GM18498 (cell line): ENCODE measurements at regions not wholly inside any gene's neighbourhood (a gene's known extent, or its start where the extent isn't known, plus 50 kb on each side); places are given as distances from the start of the nearest gene placed in this dataset.
A peak's percentile ranks its signal among the peaks of the same experiment; 100 is the strongest.
"Not testable (repeated sequence)": the region's sequence is repeated elsewhere in the genome, so short reads cannot be mapped to it uniquely, and the experiment has no call there.

ENCODE experiments used
- ATAC-seq: cut with Tn5 transposase; IDR thresholded peaks from one replicate; pipeline ENCODE4 v1.9.1; 2021; ENCODE audit warnings: mild to moderate bottlenecking, moderate library complexity; ENCODE audit not compliant: unreplicated experiment

DNA sequence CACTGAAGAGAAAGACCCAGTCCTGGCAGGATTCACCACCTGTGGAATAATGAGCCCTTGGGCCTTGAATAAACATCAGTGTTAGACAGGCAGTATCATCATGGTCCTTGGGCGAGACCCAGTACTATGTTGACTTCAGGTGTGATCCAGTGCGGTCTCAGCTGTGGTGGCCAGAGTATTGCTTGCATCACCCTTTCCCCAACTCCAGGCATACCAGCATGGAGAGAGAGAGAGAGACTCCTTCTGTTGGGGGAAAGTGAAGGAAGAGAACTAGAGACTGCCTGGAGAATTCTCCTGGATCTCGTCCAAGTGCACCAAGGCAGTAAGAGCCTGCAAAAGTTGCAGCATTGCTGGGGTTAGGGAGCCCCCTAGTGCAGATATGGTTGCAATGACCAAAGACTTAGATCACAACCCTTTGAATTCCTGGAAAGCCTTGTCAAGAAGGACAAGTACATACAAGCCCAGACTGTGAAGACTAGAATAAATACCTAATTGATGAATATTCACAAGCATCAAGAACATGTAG lies 61.1 kb upstream of the VAMP7 start:
- ATAC-seq = no peak

DNA sequence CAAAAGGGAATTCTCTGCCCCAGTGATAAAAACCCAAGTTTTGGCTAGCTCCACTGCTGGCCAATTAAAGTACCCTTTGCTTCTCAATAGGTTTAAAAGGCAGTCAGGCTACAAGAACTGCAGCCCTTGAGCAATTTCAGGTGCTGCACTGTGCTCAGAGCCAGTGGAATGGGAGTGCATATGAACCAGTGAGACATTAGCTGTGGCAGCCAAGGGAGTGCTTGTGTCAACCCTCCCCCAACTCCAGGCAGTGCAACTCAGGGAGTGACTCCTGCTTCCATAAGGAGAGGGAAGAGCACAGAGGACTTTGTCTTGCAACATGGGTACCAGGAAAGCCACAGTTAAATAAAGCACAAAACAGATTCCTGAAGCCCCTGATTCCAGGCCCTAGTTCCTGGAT lies 61.6 kb upstream of the VAMP7 start:
- ATAC-seq = no peak

DNA sequence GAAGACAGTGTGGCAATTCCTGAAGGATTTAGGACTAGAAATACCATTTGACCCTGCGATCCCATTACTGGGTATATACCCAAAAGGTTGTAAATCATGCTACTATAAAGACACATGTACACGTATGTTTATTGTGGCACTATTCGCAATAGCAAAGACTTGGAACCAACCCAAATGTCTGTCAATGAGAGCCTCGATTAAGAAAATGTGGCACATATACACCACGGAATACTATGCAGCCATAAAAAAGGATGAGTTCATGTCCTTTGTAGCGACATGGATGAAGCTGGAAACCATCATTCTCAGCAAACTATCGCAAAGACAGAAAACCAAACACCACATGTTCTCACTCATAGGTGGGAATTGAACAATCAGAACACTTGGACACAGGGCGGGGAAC lies 66.8 kb upstream of the VAMP7 start:
- not testable (repeated sequence) for ATAC-seq

DNA sequence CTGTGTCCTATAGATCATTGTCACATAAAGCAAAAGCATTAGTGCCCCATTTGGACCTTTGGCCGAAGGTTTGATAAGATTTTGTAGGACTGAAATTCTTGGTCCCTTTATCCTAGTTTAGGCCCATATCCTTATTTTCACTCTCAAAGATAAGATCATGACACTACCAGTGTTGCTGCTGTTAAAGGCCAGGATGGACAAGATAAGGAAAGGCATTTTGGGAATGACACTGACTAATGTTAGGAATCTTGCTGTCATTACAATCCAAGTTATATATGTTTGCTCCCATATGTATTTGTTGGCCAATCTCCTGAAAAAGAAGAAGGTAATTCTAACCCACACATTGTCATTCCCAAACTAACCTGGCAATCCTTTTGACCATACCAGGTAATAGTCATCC lies 101.3 kb upstream of the VAMP7 start:
- ATAC-seq = no peak

DNA sequence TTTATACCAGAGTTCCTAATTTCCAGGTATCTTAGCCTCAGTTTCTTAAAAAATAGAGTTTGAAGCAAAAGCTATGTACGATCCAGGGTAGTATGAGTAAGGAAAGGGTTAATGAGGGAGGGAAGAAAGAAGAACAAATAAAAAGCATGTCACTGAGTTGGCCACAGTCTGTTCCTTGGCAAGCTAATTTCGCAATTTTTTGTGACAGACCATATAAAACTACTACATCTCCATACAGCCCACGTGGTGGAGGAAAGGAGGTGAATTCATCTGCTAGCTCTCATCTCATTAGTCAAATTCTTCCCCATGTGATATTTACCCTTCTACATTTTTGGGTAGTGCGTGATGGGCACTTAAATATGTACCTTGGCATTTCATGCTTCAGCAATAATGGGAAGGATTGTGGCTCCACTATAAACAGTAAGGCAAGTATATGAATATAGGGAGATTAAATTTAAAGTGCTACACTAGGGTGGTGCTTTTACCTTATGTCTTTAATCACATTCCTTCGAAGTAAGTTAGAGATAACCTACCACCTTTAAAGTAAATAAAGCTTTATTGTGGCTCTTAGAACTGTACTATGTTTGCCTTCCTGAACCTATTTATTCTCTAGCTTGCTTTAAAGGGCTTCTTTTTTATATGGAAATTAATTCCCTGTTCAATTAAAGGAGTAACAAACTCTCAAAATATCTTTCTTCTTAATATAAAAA lies 102.1 kb upstream of the VAMP7 start:
- no peak for ATAC-seq

DNA sequence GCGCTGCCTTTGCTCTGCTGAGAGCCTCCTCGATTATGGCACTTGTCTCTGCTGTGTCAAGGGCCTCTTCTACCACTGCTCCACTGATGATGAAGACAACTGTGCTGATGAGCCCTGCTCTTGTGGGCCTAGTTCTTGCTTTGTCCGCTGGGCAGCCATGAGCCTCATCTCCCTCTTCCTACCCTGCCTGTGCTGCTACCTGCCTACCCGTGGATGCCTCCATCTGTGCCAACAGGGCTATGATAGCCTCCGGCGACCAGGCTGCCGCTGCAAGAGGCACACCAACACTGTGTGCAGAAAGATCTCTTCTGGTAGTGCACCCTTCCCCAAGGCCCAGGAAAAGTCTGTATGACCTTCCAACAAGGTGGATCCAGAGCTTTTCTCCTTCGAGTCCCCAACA lies 106.8 kb upstream of the VAMP7 start:
- ATAC-seq = no peak

DNA sequence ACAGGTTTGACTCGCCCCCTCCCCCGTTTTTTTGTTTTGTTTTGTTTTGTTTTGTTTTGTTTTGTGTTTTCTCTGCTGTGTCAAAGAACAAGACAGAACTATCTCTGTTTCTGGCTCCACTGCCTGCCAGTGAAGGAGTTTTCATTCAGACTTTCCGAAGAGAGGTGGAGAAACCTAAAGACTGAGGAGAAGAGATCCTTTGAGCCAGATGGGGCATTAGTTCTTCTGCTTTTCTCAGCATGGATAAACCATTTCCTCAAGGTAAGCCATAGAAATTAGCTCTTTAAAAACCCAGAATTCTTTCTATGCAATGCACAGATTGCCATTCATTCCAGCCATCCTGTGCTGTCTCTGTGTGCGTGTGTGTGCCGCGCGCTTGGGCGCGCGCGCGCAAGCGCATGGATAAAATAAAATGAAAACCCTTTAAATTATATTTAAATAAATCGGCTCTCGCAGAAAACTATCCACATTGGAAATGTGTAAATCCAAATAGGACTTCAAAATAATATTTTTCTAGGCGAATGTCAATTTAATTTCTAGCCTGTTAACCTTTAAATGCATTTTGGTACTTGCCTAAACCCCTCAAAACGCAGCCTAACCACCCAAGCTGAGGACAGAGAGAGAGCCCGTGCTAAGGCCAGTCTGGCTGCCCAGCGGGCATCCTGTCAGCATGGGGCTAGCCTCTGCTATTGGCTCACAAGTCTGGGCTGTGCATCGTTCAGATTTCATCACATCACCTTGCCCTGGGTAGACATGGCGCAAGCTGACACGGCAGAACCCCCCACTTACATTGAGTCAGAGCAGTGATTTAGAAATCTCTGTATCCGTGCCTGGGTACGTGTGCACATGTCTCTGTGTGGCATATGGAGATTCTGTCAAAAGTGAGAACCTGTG lies 113.0 kb upstream of the VAMP7 start:
- ATAC-seq = peak; percentile 19

DNA sequence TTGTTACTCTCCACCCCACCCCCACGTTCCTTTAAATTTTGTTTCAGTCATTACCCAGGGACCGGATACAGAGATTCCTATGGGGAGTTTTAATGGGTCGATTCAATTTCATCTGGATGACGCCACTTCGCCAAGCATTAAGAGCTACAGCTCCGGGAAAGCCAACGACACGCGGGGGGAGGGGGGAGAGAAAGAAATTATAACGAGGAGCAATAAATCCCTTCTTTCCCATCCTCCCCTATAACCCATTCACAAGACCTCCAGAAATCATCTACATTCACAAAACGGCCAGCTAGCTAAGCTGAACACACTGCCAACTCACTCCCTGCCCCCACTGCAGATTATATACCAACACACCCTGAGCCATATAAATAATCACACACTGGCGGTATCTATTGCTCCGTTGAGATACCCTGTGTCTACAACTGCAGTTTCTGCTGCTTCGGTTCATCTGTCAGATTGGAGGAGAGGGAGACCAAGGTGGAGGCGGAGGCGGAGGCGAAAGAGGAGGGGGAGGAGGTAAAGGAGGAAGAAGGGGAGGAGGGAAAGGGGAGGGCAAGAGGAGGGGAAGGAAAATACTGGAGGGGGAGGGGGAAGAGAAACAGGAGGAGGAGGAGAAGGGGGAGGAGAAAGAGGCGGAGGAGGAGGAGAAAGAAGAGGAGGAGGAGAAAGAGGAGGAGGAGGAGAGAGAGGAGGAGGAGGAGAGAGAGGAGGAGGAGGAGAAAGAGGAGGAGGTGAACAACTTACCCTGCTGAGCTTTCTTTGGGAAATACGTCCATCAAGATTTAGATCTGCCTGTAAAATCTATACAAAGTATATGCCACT lies 113.9 kb upstream of the VAMP7 start:
- peak; percentile 51 for ATAC-seq

DNA sequence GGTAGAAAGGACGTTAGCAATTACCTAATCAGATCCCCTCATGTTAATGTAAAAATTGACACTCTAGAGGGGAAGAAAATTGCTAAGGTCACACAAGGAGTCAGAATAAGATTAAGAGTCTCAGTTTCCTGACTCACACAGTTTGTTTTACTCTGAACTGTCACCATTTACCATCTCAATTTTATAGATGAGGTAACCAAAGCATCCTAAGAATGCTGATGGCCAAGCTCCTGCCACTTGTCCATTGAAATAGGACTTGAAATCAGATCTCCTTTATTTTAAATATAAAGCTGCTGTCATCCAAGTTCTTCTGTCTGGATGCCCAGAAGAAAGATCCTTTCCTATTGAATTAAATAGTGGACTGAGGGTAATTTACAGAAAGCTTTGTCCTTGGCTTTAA lies 114.8 kb upstream of the VAMP7 start:
- ATAC-seq = no peak

DNA sequence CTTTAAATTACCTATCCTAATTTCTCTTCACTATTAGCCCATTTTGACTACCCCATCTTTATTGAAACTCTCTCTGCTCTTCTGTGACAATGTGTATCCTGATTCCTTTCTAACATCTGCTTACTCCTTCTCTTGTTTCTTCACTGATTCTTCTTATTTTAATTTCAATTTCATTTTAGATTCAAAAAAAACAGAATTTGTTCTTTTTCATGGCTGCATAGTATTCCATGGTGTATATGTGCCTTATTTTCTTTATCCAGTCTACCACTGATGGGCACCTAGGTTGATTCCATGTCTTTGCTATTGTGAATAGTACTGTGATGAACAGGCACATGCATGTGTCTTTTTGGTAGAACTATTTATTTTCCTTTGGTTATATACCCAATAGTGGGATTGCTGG lies 120.0 kb upstream of the VAMP7 start:
- no peak for ATAC-seq

DNA sequence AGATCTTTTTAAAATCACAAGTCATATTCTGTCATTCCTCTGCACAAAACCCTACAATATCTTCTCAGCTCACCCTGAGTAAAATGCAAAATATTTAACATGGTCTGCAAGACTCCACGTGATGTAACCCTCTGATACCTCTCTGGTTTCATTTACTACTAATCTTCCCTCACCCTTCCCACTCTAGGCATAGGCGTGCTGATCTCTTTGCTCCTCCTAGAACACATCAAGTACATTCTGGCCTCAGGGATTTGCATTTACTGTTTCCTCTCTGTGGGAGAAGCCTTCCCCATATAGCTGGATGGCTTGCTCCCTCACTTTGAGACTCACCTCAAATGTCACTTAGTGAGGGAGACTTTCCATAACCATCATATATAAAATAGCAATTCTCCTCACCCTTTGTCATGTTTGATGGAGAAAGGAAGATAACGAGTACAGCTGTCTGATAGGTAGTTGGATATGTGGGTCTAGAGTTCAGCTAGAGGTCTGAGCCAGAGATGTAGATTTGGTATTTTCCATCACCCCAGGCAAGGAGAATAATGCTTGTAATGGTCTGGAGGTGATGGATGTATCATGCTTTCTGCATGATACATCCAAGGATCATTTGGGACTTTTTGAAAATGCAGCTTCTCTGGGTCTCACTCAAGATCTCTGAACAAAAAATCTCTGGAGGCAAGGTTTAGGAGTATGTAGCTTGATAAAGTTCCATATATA lies 123.9 kb upstream of the VAMP7 start:
- no peak for ATAC-seq

DNA sequence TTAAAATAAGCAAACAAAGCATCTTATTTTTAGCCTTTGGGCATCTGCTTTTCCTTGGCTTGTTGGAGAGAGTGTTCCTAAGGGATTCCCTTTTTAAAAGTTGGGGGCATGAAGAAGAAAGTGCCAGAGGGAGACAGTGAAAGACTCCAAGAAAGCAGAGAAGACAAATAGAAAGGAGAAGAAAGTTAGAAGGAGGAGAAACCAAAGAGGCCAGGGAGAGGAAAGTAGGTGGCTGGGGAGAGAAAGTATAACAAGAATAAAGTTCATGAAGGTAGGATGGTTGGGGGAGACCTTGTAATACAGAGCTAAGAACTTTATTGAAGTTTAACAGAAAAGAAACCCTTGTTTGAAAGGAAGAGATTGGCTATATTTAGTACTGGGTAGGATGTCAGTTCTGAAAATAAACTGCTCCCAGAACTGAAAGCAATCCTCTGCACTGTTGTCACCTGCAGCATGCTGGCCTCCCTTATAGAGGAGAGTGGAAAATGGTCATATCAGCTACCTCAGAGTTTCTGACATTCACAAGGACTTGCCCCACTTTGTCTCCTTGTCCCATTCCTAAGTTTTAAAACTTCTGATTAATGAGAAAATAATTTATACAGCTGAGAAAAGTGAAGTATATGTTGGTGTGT lies 125.3 kb upstream of the VAMP7 start:
- no peak for ATAC-seq

DNA sequence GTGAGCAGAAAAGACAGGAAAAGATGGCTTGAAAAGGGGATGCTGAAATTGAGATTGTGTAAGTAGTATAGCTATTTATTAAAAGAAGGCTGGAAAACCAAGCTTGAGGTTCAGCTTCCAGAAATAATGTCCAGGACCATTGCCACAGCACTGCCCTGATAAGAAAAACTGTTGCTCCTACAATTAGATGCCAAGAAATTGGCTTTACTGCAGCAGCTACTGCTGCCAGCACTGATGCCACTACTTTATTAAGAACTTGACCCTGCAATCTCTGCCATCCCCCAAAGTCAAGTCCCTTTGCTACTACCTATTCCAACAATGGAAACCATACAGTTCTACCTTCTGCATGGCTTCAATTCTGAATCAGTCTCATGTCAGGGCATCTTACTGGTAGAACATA lies 130.0 kb upstream of the VAMP7 start:
- ATAC-seq = no peak

DNA sequence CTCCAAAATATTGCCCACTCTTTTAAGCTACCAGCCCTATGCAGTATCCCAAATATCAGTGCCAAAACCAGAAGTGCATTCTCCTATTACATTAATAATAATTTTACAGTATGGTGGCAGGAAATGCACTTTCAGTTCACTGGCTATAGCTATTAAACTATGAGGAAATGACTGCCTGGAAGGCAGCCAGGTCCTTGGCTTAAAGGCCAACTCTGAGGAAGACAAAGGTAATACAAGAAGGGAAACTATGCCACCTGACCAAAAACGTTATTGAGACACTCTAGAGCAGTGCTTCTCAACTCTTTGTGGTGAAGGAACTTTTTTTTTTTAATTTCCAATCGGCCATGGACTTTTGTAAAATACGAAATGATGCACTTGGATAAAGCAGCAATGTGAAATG lies 133.6 kb upstream of the VAMP7 start:
- ATAC-seq = no peak

DNA sequence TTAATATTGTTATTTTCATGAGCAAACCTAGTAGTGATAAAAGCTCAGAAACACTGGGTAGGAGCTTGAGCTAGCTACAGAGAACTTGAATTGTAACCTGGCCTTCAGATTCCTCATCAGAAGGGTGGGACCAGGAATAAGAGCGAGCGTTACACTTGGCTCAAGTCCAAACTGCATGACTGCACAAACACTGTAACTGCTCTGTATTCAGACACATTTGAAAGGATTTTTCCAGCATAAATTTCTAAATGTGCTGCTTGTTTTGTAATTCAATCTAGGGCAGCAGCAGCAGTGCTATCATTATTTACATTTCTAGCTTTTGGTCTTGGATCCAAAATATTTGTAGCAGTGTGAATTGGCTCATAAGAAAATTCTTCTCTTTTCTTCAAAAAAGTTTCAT lies 133.0 kb upstream of the TMLHE start:
- ATAC-seq = no peak

DNA sequence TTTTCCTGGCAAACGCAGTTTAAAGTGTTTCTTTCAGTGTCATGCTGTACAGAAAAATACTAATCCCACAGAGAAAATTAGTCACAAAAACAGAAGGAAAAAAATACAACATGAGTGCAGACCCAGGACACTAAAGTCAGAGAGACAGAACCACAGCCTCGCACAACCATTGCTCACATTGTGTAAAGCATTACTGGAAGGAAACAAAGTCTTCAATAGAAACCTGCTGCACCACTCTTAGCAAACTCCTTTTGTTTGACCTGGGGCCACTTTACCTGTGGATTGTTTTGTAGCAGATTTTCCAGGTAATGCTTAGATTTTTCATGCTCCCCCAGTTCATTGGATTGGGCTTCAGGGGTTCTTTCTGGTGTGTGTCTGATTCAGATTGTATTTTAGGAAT lies 131.8 kb upstream of the TMLHE start:
- no peak for ATAC-seq

DNA sequence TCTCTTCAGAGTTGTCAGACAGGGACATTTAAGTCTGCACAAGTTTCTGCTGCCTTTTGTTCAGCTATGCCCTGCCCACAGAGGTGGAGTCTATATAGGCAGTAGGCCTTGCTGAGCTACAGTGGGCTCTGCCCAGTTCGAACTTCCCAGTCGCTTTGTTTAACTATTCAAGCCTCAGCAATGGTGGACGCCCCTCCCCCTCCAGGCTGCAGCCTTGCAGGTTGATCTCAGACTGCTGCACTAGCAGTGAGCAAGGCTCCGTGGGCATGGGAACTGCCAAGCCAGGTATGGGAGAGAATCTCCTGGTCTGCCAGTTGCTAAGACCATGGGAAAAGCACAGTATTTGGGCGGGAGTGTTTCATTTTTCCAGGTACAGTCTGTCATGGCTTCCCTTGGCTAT lies 115.6 kb upstream of the TMLHE start:
- not testable (repeated sequence) for ATAC-seq

DNA sequence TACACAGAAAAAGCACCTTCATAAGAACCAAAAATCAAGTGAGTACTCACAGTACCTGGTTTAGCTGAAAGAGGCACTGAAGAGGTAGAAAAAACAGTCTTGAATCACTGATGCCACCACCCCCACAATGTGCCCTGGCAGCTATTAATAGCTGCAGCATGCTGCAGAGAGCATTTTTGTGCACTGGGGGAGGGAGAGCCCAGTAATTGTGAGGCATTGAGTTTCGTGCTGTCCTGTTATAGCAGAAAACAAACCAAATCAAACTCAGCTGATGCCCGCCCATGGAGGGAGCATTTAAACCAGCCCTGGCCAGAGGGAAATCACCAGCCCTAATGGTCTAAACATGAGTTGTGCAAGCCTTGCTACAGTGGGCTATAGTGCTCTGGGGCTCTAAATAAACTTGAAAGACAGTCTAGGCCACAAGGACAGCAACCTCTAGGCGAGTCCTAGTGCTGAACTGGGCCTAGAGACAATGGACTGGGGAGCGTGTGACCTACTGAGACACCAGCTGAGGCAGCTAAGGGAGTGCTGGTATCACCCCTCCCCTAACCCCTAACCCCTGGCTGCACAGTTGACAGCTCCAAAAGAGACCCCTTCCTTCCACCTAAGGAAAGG lies 106.3 kb upstream of the TMLHE start:
- no peak for ATAC-seq

DNA sequence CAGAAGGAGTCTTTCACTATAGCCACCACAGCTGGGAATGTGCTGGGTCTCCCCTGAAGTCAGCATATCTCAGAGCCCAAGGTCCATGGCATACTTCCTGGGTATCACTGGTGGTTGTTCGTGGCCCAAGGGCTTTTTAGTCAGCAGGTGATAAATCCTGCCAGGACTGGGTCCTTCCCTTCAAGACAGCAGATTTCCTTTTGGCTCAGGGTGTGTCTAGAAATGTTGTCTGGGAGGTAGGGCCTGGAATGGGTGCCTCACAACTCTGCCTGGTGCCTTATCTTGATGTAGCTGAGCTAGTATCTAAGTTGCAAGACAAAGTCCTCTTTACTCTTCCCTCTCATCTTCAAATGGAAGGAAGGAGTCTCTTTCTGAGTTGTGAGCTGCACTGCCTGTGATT lies 102.4 kb upstream of the TMLHE start:
- no peak for ATAC-seq

DNA sequence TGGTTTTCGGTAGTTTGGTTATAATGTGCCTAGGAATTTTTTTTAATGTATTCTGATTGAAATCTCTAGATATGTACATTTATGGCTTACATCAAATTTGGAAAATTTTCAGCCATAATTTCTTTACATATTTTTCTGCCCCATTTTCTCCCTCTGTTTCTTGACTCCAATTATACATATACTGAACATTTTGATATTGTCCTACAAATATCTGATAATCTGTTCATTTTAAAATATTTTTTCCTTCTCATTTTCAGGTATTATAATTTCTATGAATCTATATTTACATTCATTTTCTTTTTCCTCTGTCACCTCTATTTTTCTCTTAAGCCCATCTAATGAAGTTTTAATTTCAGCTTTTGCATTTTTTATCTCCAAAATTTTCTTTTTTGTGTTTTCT lies 82.7 kb upstream of the TMLHE start:
- no peak for ATAC-seq
